GM21447 (cell line): ENCODE measurements at regions not wholly inside any gene's neighbourhood (a gene's known extent, or its start where the extent isn't known, plus 50 kb on each side); places are given as distances from the start of the nearest gene placed in this dataset.

Experiments
- ATAC-seq: cut with Tn5 transposase; IDR thresholded peaks from one replicate; pipeline ENCODE4 v1.9.1; 2021; ENCODE audit not compliant: unreplicated experiment

DNA sequence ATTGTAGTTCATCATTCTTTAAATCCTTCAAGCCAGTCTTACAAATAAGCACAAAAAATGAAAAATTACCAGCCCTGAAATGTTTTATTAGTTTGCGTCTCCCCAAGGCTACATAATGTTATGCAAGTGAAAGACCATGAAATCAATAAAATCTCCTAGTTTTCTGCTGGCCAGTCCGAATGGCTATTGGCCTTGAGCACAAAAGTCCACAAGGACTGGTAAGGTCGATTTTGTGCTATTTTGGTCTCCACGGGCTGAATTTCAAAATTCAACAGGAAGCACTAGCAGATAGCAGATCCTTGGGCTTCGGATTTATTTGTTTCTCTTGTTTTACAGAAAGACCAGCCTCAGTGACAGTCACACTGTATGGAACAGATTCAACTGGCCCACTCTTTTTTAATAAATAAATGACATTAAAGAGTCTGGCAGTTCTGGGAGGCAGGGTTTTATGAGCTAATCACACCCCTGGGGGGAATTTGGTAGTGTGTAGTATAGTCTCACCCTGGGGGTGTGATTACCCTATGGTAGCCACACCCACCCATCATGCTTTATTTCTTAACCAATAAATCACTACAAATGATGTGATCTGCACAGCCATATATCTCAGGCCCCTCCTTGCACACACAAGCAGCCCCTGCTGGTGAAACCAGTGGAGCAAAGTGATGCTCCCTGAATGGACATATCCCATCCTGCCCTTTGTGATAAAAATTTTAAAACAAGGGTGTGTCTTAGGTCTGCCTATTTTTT, 51.1 kb upstream of the TMEM33 start:
- no peak for ATAC-seq

DNA sequence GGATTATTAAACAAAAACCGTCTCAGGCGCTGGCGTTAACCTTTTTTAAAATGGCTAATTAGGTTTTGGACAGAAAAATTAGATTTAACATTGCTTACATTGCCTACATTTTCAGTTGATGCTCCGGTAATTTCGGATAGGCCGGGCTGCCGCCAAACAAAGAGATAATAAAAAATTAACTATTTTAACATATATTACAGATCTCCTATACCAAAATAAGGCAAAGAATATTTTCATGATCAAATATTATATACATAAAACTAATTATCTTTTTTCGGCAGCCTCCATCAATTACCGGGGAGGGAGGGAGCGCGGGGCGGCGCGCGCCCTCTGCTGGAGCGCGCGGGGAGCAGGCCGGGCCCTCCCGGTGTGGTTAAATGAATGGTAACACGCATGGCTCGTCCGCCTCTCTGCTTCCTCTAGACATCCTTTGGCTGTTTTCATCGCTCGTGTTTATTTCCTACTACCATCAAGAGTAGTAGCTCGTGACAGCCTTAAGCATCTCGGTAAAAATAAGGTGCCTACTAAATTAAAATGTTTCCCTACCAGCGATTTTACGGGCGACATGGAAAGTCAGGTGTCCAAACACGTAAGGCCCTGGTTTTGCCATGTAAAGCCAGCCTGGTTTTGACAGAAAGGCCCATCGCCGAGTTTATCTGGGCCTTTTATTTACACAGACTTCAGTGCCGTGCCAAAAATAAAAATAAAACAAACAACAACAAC, 52.4 kb upstream of the TMEM33 start:
- peak; percentile 65 for ATAC-seq

DNA sequence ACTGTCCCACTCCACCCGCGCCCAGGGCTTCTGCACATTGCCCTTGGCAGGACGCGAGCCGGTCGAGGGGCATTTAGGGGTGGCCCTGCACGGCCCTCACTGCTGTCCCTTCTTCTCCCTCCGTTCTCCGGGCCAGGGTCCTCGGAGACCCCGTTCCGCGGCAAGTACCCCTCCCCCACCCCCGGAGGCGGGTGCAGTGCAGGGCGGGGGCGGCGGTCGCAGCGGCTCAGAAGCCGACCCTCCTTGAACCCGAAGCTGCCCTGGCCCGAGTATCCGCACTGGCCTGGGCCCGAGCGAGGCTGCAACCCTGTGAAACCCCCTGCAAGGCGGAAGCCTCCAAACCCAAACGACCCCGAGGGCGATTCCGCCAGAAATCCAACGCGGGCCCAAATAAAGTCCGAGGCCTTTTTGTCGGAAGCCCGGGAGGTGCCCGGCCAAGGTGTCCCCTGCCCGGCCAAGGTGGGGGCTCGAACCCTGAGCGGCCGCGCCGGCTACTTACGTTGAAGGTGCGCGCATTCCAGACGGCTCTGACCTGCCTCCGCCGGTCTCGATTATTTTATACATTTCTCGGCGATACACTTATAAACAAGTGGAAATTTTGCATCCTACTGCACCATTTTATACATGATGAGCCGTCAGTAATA, 53.1 kb upstream of the TMEM33 start:
- no peak for ATAC-seq

DNA sequence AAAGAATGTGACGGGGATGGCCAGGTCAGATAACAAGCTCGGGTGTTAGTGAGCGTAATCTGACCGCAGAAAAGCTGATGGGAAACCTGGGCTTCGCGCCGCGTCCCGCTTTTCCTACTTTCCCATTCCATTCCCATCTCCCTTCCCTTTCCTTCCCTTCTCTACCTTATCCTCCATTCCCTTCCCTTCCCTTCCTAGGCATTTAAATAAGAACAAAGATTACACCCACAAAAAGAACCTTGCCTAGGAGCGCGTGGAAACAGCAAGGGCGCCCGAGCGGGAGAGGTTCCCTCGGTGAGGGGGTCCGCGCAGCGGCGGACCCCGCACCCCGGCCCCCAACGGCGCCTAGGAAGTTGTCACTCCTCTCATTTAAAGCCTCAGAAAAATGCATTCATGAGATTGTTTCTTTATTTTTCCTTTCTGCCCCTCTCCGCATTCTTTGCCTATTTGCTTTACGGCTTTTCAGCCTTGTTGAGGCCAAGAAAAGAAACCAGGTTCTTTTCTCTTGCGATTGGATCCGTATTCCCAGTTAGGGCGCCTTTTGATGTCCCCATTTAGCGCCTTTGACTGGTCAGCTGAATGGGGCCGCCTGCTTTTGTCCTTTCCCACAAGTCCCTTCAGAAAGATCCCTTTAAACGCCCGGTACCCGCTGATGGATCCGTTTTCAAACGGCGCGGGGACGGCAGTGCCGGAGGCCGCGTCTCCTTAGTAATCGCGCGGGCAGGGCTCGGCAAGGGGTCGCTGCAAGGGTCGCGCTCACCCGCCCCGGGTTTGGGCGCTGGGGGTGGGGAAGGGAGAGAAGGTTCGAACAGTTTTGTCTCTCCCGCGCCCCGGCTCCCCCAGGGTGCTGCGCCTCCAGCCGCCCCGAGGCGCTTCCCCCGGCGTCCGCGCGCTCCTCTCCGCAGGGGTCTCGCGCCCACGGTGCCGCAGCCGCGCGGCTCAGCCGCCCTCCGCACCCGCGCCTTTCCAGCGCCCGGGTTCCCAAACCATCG, 54.1 kb upstream of the TMEM33 start:
- ATAC-seq = no peak

DNA sequence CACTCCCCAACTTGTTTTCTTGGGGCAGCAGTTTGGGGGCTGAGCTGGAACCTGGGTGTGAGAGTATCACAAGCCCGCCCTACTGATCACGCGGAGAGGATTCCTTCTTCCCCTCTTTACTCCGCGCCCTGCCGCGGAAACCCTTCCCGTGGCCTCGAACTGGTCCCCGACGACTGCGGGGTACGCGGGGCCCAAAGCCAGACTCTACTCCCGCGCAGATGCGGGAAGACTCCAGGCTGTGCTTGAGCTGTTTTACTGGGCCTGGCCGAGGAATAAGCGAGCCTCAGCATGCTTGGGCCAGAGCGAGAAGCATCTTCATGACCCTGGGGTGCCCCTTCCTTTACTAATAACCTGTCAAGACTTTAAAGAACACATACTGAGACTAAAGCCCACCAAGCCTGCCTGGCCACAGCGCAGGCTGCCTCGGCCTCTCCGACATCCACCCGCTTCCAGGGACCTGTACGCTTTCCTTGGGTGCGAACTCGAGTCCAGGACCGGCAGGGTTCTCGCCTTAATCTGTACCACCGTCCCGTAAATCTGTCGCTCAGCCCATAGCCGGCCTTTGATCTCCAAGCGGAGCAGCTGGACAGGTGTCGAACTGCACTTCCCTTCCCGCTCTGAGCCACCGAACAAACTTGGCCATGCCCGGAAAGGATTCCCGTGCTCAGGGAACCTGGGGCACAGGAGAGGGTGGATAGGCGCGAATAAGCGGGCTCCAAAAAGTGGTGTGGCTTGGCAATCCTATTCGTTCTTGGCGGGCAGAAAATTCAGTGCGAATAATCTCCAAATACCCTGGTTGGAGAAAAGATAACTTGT, 55.0 kb upstream of the TMEM33 start:
- no peak for ATAC-seq

DNA sequence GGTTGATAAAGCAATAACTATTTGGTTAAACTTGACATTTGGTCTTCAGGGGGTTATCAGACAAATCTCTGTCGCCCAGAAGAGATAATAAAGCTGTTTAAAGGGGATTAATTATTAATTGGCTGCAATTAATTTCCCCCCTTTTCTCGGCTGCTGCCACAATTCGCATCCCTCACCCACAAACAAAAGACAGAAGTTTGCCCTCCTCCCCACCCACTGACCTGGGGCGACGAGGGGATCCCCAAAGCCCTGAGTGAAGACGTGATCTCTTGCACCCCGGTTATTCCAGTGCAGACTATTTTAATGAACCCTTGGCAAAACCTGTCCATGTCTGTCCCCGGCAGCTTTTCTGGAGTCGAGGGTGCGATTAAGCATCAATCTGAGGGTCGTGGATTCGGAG, 55.7 kb upstream of the TMEM33 start:
- no peak for ATAC-seq

DNA sequence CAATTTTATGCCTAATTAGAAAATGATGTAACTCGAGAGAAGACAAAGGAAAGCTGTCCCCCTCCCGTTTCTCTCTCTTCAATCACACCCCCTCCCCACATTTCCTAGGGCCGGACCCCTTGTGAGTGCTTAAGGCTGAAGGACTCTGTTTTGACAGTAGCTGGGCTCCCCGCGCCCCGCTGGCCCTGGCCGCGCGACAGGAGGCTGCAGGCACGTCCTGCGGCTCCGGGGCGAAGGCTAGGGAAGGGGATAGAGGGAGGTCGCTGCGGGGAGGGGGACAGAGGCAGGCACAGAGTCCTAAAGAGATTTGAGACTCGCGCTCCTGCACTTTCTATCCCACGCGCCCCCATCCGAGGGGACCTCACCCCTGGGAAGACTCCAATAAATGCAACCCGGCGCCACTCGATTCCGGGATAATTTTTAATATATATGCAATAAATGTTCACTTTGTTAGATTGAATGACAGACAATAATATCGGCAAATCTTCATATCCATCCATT, 56.2 kb upstream of the TMEM33 start:
- ATAC-seq = no peak

DNA sequence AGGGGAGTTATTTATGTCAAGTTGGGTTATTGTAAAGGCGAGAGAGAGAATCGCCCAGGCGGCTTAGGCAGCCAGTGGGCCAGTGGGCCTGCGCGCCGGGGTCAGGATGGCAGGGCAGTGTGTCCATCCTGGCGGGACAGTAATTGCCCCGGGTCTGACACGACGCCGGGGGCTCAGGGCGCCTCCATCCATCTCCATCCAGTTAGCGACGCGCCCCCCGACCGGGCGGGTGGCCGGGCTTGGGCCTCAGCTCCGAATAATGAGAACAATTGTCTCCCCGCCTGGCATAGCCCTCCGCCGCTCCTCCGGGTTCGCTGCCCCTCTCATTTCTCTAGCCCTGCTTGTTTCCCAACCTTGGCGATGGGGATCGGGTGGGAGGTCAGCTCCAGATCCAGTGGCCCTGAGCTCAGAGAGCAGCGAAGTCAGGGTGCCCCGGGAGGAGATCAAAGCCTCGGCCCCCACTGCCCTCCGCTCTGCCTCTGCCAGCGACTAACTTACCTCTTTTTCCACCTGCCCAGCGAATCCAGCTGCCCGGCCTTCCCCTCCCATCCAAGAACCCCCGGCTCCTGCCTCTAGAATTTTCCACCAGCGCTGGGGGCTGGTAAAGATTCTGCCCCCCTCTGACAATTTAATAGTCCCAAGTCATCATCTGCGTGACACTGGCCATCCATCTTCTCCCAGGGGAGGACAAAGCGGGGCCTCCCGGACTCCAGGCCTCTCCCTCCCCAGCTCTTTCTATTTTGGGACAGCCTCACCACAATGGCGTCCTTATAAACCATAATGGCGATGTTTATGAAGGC, 56.9 kb upstream of the TMEM33 start:
- no peak for ATAC-seq

DNA sequence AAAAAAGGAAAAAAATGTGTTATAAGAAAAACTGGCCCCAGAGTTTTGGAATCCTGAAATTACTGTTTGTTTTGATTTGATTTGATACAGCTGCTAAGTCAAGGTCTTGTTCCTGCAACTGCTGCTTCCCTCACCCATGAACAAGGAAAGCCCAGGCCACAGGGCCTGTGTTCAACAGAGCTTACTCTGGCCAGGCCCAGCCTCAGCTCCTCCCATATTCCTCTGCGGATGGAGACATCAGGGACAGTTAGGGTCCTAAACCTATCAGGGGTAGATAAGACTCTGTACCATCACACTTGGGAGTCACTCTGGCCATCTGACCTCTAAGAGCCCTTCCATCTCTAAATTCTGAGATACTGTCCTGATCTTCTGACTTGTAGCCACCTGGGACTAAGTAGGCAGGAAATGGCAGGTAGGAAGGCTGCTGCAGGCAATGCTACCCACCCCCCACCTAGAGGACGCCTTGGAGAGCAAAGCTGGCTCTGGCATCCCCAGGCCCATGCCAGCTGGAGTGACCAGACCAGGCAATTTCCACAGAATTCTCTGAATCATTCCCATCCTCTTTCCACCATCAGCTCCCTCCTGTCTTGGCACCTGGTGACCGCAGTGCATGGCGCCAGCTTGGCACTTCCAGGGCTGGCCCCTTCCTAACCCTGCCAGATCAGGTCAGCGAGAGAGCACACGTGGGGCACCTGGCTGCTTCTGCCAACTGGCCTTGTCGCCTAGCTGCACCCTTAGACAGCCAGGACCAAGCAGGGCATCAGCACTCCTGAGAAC, 58.0 kb upstream of the TMEM33 start:
- ATAC-seq = no peak

DNA sequence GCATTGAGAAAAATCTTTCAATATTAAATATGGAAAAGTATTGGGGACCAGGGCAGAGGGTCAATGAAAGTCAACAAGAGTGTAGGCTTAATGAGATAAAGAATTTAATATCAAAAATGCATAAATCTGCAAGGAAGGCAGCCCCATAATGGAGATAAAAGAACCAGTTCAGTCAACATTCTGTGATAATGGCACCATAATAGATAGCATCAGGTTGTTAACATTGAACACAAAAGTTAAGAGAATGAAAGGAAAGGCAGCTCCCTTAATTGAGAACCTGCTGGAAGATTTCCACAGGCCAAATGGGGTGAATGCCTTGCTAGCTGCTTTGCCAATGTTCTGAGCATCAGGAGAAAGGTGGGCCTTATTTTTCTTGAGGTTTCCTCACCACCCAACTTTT, 60.4 kb upstream of the TMEM33 start:
- ATAC-seq = no peak

DNA sequence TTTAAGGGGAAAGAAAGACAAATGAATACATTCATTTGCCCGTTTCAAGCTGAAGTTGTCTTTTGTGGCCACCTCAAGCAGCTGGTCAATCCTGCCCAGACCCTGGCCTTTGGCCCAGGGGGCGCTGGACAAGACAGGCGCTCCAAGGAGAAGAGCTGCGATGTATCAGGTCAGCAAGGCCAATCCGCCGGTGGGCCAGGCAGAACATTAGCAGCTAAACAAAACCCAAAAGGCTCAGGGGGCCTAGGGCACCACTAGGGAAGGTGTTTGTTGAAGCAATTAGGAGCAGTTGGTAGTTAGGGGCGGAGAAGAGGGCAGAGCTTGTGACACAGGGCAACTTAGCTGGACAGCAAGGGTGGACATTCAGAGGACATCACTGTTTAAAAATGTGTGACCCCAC, 60.8 kb upstream of the TMEM33 start:
- ATAC-seq = no peak

DNA sequence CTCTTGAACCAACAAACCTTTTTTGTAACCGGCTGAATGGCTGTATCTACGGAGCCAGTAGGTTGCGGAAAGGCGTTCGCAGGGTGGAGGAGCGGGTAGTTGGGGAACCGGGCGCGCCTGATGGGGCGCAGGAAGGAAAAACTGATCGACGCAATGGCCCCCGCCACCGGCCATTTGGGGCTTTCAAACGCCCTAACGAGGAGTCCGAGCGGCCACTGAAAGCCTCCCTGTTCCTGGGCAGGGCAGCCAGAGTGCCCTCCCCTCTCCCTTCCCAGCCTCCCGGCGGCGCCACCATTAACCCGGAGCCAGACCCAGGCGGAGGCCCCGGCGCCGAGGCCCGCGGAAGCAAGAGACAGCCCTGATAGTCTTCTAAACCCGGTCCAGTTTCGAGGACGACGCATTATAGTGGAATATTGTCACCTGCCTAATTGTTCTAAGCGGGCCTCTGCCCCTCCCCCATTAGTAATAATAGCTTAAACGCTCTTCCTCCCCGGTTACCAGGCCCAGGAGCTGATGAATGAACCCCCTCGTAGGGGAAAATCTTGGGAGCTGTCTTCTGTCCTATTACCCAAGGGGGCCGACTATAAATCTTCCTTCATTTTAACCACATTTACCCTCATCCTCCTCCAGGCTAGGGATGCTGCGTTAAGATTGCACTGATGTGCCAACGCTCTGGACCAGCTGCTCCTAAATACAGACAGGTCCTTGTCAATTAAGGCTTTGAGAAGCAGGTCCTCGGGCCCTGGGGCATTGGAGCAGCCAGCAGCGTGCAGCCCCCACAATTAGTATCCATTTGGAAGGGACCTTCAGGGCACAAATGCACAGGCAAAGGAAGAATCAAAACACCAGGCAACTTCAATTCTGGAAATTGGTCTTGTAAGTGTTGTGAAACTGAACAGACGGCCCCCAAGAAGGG, 61.6 kb upstream of the TMEM33 start:
- ATAC-seq = no peak

DNA sequence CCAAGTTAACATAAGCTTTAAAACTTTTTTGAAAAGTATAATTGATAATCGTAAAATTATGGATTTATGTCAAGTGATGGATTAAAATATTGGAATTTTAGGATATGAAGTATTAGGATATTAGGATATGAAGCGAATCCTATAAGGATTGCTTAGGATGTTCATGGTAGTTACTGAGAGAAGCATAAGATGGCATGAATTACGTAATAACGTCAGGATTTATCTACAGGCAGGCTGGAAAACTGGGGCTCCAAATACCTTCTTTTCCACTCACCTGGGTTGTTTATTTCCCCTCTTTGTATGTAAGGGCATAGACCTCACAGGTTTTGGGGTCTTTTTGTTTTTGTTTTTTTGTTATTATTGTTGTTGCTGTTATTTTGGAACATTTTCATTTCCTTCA, 65.2 kb upstream of the TMEM33 start:
- ATAC-seq = no peak

DNA sequence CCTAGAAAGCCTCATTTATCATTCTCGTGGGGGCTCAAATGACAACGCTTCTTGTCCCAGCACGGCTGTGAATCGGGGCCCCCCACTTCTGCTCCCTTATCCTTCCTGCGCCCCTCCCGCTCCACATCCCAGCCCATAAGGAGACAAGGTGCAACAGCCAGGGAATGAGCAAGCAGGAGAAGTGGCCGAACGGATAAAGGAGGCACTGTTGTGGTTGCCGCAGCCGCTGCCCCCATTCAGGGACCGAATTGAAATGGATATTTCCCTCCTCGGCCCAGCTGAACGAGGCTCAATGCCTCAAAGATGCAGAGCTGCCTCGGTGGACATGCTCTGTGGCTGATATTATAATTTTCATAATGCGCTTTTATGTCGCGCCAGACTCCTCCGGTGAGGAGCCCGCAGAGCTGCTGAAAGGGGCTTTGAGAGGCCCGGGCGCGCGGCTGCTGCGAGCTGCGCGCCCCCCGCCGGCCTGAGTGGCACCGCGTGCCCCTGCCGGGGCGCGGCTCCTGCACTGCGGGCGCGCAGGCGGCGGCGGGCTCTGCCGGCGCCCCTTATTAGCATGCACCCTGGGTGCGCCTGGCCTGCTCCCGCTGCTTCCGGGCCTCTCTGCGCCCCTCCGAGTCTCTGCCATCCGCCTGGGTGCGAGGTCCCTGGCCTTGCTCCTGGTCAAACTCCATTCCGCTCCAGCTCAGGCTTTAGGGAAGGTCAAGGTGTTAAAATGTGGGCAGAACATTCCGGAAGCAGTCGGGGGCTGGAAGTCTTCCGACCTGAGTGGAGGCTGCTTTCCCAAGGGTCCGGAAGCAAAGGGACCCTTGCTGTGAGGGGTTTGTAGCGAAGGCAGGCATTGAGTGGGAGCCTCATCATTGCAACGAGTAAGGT, 68.2 kb upstream of the TMEM33 start:
- ATAC-seq = no peak

DNA sequence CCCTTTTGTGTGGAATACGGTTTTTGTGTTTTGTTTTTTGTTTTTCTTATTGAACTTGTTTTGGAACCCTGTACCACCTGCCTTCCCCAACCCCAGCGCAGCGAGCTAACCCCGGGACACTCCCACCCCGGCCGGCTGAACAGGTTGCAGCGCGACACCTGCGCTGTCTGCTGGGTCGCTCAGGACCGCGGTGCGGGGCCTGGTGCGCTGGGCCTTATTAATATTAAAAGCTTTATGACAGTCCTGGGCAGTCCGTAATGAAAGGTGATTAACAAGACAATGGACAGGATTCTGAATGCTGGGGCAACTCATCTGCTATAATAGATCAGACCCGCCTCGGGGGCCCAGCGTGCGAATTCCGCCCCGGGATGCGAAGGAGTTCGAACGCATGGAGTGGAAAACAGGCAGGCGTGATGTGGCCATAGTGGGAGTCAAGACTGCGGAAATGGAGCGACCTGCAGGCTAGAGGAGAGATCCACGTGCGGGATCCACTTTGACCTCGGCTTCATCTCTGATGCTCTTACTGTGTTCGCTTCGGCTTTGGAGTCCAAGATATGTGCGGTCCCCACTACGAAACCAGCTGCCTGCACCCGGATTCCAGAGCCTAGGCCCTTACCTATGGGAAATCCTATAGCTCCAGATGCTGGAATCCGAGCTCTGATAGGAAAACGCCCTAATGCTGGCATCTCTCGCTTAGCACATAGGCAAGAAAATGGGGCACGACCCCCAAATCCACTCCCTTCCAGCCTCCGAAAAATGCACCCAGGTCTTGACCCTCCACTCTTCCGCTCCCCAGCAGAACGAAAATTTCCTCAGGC, 69.0 kb upstream of the TMEM33 start:
- ATAC-seq = no peak
